Ascending aorta (tissue), 2 donors: ENCODE measurements at regions not wholly inside any gene's neighbourhood (a gene's known extent, or its start where the extent isn't known, plus 50 kb on each side); places are given as distances from the start of the nearest gene placed in this dataset.
A peak's percentile ranks its signal among the peaks of the same experiment; 100 is the strongest.

ENCODE experiments used
- DNase-seq, 2 donors: peaks; one replicate each; pipeline ENCODE4 v3.0.0-alpha.2; 2019; ENCODE audit warnings: low spot score in 2 of 2
- H3K27ac ChIP-seq, 2 donors: fragments of 200-600 bp; sonication (generic); one replicate each; pipeline ENCODE4 v1.5.1; 2016 to 2017; ENCODE audit warnings: mild to moderate bottlenecking in 1 of 2
- H3K27me3 ChIP-seq: fragments of 200-600 bp; sonication (generic); one replicate; pipeline ENCODE4 v1.5.1; 2017
- H3K36me3 ChIP-seq, 2 donors: fragments of 200-600 bp; sonication (generic); one replicate each; pipeline ENCODE4 v1.5.1; 2016
- H3K4me1 ChIP-seq, 2 donors: fragments of 200-600 bp; sonication (generic); one replicate each; pipeline ENCODE4 v1.5.1; 2016 to 2017; ENCODE audit warnings: mild to moderate bottlenecking in 1 of 2
- H3K4me3 ChIP-seq, 2 donors: fragments of 200-600 bp; sonication (generic); one replicate each; pipeline ENCODE4 v1.5.1; 2016 to 2017; ENCODE audit warnings: mild to moderate bottlenecking in 1 of 2
- H3K9me3 ChIP-seq, 2 donors: fragments of 200-600 bp; sonication (generic); one replicate each; pipeline ENCODE4 v1.5.1; 2016
- intact Hi-C: fragments of 100-400 bp; cut with DNase I; formaldehyde crosslinking; loops from one replicate; pipeline ENCODE4 v1.15.1; 2023
- TF ChIP-seq, protein P1 (sequence below), 3 experiments: fragments of 200-600 bp in 2 of 3; fragments of 450-650 bp in 1 of 3; sonication (generic) in 2 of 3; IDR thresholded peaks; one replicate each; pipeline ENCODE4 v1.5.1; 2016 to 2019; ENCODE audit warnings: antibody characterized with exemption in 3 of 3, mild to moderate bottlenecking in 1 of 3, moderate library complexity in 1 of 3

GRCh38 chr15:96176831-96177230, 153.7 kb upstream of the NR2F2 start:
- Histone ChIP-seq H3K36me3 (no peaks in the 10 kb centered on the region), H3K4me3 (no peak overlapping the region), H3K27me3 (no peaks in the 10 kb centered on the region), H3K9me3 (no peaks in the 10 kb centered on the region), H3K27ac (no peak overlapping the region), H3K4me1 (peaks cover 0 to 7% of the 10 kb centered on the region in 2 donors)
- no peak for DNase-seq
- intact Hi-C loops: no loop called here
- TF ChIP-seq, protein P1, sequence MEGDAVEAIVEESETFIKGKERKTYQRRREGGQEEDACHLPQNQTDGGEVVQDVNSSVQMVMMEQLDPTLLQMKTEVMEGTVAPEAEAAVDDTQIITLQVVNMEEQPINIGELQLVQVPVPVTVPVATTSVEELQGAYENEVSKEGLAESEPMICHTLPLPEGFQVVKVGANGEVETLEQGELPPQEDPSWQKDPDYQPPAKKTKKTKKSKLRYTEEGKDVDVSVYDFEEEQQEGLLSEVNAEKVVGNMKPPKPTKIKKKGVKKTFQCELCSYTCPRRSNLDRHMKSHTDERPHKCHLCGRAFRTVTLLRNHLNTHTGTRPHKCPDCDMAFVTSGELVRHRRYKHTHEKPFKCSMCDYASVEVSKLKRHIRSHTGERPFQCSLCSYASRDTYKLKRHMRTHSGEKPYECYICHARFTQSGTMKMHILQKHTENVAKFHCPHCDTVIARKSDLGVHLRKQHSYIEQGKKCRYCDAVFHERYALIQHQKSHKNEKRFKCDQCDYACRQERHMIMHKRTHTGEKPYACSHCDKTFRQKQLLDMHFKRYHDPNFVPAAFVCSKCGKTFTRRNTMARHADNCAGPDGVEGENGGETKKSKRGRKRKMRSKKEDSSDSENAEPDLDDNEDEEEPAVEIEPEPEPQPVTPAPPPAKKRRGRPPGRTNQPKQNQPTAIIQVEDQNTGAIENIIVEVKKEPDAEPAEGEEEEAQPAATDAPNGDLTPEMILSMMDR (IDR thresholded peaks at IDR 0.05): no peak

GRCh38 chr15:96177279-96177678, 153.2 kb upstream of the NR2F2 start:
- Histone ChIP-seq H3K27ac (no peak overlapping the region), H3K36me3 (no peaks in the 10 kb centered on the region), H3K4me1 (peaks cover 0 to 7% of the 10 kb centered on the region in 2 donors), H3K9me3 (no peaks in the 10 kb centered on the region), H3K27me3 (no peaks in the 10 kb centered on the region), H3K4me3 (no peak overlapping the region)
- TF ChIP-seq, protein P1 (IDR thresholded peaks at IDR 0.05): no peak
- no peak for DNase-seq
- intact Hi-C loops: no loop called here

GRCh38 chr15:96180087-96180748, 150.3 kb upstream of the NR2F2 start:
- Histone ChIP-seq H3K36me3 (no peaks in the 10 kb centered on the region), H3K27me3 (no peaks in the 10 kb centered on the region), H3K27ac (no peak overlapping the region), H3K9me3 (no peaks in the 10 kb centered on the region), H3K4me1 (peaks cover 0 to 7% of the 10 kb centered on the region in 2 donors), H3K4me3 (no peak overlapping the region)
- DNase-seq: no peak
- TF ChIP-seq, protein P1 (IDR thresholded peaks at IDR 0.05): no peak
- intact Hi-C loops: no loop called here

DNA sequence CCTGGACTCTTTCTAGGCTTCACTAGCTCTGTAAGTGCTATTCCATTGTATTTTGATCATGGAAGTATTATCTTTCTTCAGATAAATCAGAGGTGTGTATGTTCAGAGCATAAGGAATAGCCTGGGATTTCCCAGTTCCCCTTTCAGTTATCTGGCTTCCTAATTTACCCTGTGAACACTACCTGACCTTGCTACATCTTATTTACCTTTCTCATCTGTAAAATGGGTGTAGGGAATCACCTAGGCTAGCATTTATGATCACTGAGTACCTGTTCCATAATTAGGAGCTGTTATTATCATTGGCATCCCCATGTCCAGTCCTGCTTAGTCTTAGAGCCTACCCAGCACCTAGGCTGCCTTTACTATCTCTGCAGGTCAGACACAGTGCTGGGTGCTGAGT, 149.3 kb upstream of the NR2F2 start:
- no peaks in the 10 kb centered on the region for H3K36me3 ChIP-seq
- H3K4me3 ChIP-seq: no peak overlapping the region
- H3K4me1 ChIP-seq: peaks cover 0 to 7% of the 10 kb centered on the region in 2 donors
- intact Hi-C loops: no loop called here
- no peaks in the 10 kb centered on the region for H3K27me3 ChIP-seq
- H3K27ac ChIP-seq: peak overlapping the region; percentile 63 to 79
- no peak for DNase-seq
- no peaks in the 10 kb centered on the region for H3K9me3 ChIP-seq
- TF ChIP-seq, protein P1 (IDR thresholded peaks at IDR 0.05): no peak

DNA sequence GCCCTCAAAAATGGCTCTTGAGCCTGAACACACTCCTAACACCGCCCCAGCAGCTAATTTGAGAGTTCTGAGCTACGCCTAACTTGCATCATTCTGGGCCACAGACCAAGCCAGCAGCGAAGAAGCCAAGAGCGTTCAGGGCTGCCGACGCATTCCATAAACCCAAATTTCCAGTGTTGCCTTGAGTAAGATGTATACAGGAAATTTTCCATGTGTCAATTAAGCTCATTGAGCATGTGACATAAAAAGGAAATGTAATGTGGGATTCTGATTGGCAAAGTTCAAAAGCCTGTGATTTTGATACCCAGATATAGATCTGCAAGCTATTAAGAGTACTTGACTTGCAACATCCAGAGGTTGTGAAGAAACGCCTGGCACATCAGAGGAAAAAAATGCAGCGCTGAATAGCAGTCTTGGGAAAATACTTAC, 148.6 kb upstream of the NR2F2 start:
- DNase-seq: peak in 1 of 2 donors; percentile 76
- Histone ChIP-seq H3K27me3 (no peaks in the 10 kb centered on the region), H3K4me3 (peak overlapping the region in 1 of 2 donors; percentile 21), H3K27ac (peak overlapping the region; percentile 63 to 79), H3K9me3 (no peaks in the 10 kb centered on the region), H3K4me1 (peaks cover 0 to 7% of the 10 kb centered on the region in 2 donors), H3K36me3 (no peaks in the 10 kb centered on the region)
- TF ChIP-seq, protein P1 (IDR thresholded peaks at IDR 0.05): no peak
- intact Hi-C loops: no loop called here
